DND-41 (cell line): ENCODE measurements at regions not wholly inside any gene's neighbourhood (a gene's known extent, or its start where the extent isn't known, plus 50 kb on each side); places are given as distances from the start of the nearest gene placed in this dataset.

ENCODE experiments used
- CTCF ChIP-seq: IDR thresholded peaks from 2 replicates; pipeline ENCODE4 v1.5.1; 2012; ENCODE audit warnings: borderline replicate concordance, low read length, moderate library complexity, mild to moderate bottlenecking; ENCODE audit not compliant: poor library complexity, severe bottlenecking; ENCODE audit errors: extremely low read depth
- EZH2 ChIP-seq: IDR thresholded peaks from 3 replicates; pipeline ENCODE4 v1.6.1; 2012; ENCODE audit warnings: borderline replicate concordance, low read depth, mild to moderate bottlenecking, moderate library complexity, low read length, inconsistent platforms; ENCODE audit not compliant: severe bottlenecking

- TF ChIP-seq CTCF (no peak), EZH2 (no peak)
Measured at GRCh38 chr9:638152-638551, 203.3 kb upstream of the DMRT1 start.
